HAP-1 (cell line): ENCODE measurements at regions not wholly inside any gene's neighbourhood (a gene's known extent, or its start where the extent isn't known, plus 50 kb on each side); places are given as distances from the start of the nearest gene placed in this dataset.
"Not testable (repeated sequence)": the region's sequence is repeated elsewhere in the genome, so short reads cannot be mapped to it uniquely, and the experiment has no call there.

Experiments
- DNase-seq, 2 experiments: peaks; one replicate each; pipeline ENCODE4 v3.0.0-alpha.2; 2016 to 2020; ENCODE audit warnings: low spot score in 2 of 2
- H3K27me3 ChIP-seq: fragments of 250-450 bp; sonication (Bioruptor Pico); 2 replicates; pipeline ENCODE4 v1.5.1; 2020; ENCODE audit warnings: low read depth, mild to moderate bottlenecking, moderate library complexity
- H3K36me3 ChIP-seq: fragments of 250-450 bp; sonication (Bioruptor Pico); replicated peaks from 2 replicates; pipeline ENCODE4 v1.5.1; 2020; ENCODE audit warnings: mild to moderate bottlenecking
- H3K4me1 ChIP-seq: fragments of 250-450 bp; sonication (Bioruptor Pico); 2 replicates; pipeline ENCODE4 v1.5.1; 2020; ENCODE audit warnings: mild to moderate bottlenecking
- H3K4me3 ChIP-seq: fragments of 250-450 bp; sonication (Bioruptor Pico); 2 replicates; pipeline ENCODE4 v1.5.1; 2020; ENCODE audit warnings: mild to moderate bottlenecking, moderate library complexity
- H3K9me3 ChIP-seq: fragments of 250-450 bp; sonication (Bioruptor Pico); 2 replicates; pipeline ENCODE4 v1.5.1; 2020; ENCODE audit warnings: mild to moderate bottlenecking, moderate library complexity
- in situ Hi-C: fragments of 300-500 bp; cut with MboI; formaldehyde crosslinking; loops from 3 replicates; pipeline ENCODE4 v1.14.3; 2020; ENCODE audit warnings: low sequenced_read_pairs, inconsistent platforms, mixed read lengths

- Histone ChIP-seq H3K4me1 (no peaks in the 10 kb centered on the region), H3K36me3 (no peaks in the 10 kb centered on the region), H3K27me3 (no peaks in the 10 kb centered on the region), H3K4me3 (no peak overlapping the region), H3K9me3 (no peaks in the 10 kb centered on the region)
- in situ Hi-C loops: no loop called here
- no peak for DNase-seq
These were observed 127.6 kb upstream of the DAB1 start for GRCh38 chr1:57551476-57551875.

- Histone ChIP-seq H3K27me3 (no peaks in the 10 kb centered on the region), H3K4me1 (no peaks in the 10 kb centered on the region), H3K36me3 (no peaks in the 10 kb centered on the region), H3K9me3 (no peaks in the 10 kb centered on the region), H3K4me3 (no peak overlapping the region)
- in situ Hi-C loops: no loop called here
- DNase-seq: no peak
These were observed 126.2 kb upstream of the DAB1 start for GRCh38 chr1:57550092-57550491.

DNA sequence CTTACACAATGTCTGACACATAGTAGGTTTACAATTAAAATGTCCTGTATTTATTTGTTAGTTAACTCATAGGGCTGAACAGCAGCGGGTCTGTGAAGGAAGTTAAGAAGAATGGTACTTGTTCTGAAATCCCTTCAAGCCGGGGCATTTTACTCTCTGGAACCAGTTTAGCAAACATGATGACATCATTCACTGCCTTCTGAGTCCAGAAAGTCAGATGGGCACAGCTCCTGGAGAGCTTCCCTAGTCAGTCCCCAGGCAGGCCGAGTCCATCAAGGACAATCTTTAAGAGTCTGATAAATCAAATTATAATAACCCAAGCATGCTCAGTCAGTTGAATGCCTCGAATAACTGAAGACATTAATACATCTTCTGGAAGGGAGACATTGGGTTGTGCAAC lies 125.4 kb upstream of the DAB1 start:
- H3K27me3 ChIP-seq: no peaks in the 10 kb centered on the region
- in situ Hi-C loops: no loop called here
- H3K36me3 ChIP-seq: no peaks in the 10 kb centered on the region
- no peaks in the 10 kb centered on the region for H3K4me1 ChIP-seq
- no peak overlapping the region for H3K4me3 ChIP-seq
- DNase-seq: no peak
- no peaks in the 10 kb centered on the region for H3K9me3 ChIP-seq

DNA sequence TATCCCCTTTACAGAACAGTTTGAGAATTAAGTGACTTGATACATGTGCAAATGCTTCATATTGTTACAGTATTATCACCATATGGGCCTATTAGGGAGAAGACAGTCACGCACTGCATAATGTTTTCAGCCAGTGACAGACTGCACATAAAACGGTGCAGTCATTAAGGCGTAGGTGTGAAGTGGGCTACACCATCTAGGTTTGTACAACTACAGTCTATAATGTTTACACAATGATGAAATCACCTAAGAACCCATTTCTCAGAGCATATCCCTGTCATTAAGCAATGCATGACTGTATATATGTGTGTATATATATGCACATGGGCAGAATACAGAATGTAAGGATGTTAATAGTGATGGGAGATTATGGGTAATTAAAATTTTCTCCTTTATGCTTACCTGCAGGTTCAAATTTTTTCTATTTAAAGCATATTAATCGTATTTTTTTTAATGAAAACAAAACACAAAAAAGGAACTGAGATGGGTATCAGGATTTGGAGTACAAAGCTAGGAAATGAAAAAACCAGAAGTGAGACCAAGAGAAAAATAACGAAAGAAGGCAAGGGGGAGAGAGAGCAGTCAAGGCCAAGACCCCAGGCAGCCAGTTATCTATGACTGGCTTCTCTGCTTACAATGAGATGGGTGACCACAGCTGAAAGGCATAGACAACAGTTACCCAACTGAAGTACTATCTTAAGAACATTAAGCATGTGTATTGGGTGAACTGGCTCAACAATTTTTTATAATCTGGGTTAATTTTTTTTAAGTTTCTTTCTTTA lies 122.9 kb upstream of the DAB1 start:
- no peaks in the 10 kb centered on the region for H3K9me3 ChIP-seq
- no peaks in the 10 kb centered on the region for H3K4me1 ChIP-seq
- DNase-seq: no peak
- no peaks in the 10 kb centered on the region for H3K27me3 ChIP-seq
- in situ Hi-C loops: no loop called here
- no peaks in the 10 kb centered on the region for H3K36me3 ChIP-seq
- no peak overlapping the region for H3K4me3 ChIP-seq

DNA sequence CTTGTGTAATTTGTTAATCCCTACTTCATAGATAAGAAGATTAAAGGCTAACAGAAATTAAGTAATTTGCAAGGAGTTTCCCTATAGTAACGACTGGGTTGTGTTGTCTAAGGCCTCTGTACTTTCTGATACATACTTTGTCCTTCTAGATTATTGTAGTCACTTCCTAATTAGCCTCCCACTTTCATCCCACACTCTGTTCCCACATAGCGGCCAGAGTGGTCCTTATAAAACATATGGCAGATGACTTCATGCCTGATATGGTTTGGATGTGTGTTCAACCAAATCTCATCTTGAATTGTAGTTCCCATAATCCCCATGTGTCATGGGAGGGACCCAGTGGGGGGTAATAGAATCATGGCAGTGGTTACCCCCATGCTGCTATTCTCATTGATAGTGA lies 120.5 kb upstream of the DAB1 start:
- H3K4me1 ChIP-seq: no peaks in the 10 kb centered on the region
- H3K9me3 ChIP-seq: no peaks in the 10 kb centered on the region
- H3K4me3 ChIP-seq: no peak overlapping the region
- in situ Hi-C loops: no loop called here
- H3K27me3 ChIP-seq: no peaks in the 10 kb centered on the region
- no peak for DNase-seq
- no peaks in the 10 kb centered on the region for H3K36me3 ChIP-seq

- H3K4me3 ChIP-seq: no peak overlapping the region
- H3K27me3 ChIP-seq: no peaks in the 10 kb centered on the region
- H3K36me3 ChIP-seq: no peaks in the 10 kb centered on the region
- H3K4me1 ChIP-seq: no peaks in the 10 kb centered on the region
- H3K9me3 ChIP-seq: no peaks in the 10 kb centered on the region
- no peak for DNase-seq
- in situ Hi-C loops: no loop called here
These were observed 113.0 kb upstream of the DAB1 start for GRCh38 chr1:57536749-57537423.

GRCh38 chr1:57532299-57532698 lies 108.4 kb upstream of the DAB1 start:
- Histone ChIP-seq H3K36me3 (no peaks in the 10 kb centered on the region), H3K9me3 (no peaks in the 10 kb centered on the region), H3K27me3 (no peaks in the 10 kb centered on the region), H3K4me1 (no peaks in the 10 kb centered on the region), H3K4me3 (no peak overlapping the region)
- DNase-seq: no peak
- in situ Hi-C loops: no loop called here

GRCh38 chr1:57530911-57531260 lies 107.0 kb upstream of the DAB1 start:
- H3K9me3 ChIP-seq, DNase-seq, H3K4me3 ChIP-seq, H3K27me3 ChIP-seq, in situ Hi-C loops, H3K4me1 ChIP-seq, H3K36me3 ChIP-seq: not testable (repeated sequence)

GRCh38 chr1:57530206-57530910 lies 106.5 kb upstream of the DAB1 start:
- in situ Hi-C loops: no loop called here
- Histone ChIP-seq H3K4me3 (no peak overlapping the region), H3K36me3 (no peaks in the 10 kb centered on the region), H3K27me3 (no peaks in the 10 kb centered on the region), H3K9me3 (no peaks in the 10 kb centered on the region), H3K4me1 (no peaks in the 10 kb centered on the region)
- no peak for DNase-seq

GRCh38 chr1:57522575-57522974 lies 98.7 kb upstream of the DAB1 start:
- DNase-seq: no peak
- H3K4me3 ChIP-seq: no peak overlapping the region
- H3K36me3 ChIP-seq: no peaks in the 10 kb centered on the region
- H3K27me3 ChIP-seq: no peaks in the 10 kb centered on the region
- H3K9me3 ChIP-seq: no peaks in the 10 kb centered on the region
- in situ Hi-C loops: no loop called here
- H3K4me1 ChIP-seq: no peaks in the 10 kb centered on the region

DNA sequence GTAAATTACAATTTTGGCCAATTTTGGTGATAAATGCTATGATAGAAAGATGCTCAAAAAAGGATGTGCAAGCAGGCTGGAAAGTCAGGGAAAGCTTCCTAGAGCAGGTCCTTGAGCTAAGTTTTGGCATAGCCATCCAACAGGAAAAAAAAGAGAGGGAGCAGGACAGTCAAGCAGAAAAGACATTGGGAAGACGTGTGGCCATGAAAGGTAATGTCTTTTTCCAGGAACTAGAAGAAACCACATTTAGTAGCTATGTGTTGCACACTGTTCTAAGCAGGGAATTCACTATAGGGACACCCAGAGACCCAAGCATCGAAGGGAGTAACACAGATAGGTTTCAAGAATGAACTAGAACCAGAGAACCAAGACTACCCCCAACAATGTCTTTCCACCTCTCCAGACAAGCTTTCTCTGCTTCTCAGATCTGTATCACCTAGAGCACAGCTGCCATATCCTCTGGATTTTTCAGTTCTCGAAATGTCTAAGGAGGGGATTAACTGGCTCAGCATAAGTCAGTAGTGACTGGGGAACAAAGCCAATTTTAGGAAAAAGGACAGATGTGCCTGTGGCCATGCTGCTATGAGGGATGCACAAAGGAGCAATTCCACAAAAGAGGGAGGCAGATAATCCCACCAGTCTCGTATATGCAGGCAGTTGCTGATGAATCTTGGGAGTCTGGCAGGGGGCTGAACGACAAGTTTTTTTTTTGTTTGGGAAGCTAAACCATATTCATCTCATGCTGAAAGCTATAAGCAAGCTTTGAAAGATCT lies 97.1 kb upstream of the DAB1 start:
- no peak overlapping the region for H3K4me3 ChIP-seq
- no peaks in the 10 kb centered on the region for H3K9me3 ChIP-seq
- H3K4me1 ChIP-seq: no peaks in the 10 kb centered on the region
- no peak for DNase-seq
- in situ Hi-C loops: no loop called here
- H3K27me3 ChIP-seq: no peaks in the 10 kb centered on the region
- H3K36me3 ChIP-seq: no peaks in the 10 kb centered on the region

- H3K4me3 ChIP-seq: no peak overlapping the region
- DNase-seq: no peak
- H3K4me1 ChIP-seq: no peaks in the 10 kb centered on the region
- H3K36me3 ChIP-seq: no peaks in the 10 kb centered on the region
- H3K9me3 ChIP-seq: no peaks in the 10 kb centered on the region
- no peaks in the 10 kb centered on the region for H3K27me3 ChIP-seq
- in situ Hi-C loops: no loop called here
These were observed 94.6 kb upstream of the DAB1 start for GRCh38 chr1:57518496-57518895.

DNA sequence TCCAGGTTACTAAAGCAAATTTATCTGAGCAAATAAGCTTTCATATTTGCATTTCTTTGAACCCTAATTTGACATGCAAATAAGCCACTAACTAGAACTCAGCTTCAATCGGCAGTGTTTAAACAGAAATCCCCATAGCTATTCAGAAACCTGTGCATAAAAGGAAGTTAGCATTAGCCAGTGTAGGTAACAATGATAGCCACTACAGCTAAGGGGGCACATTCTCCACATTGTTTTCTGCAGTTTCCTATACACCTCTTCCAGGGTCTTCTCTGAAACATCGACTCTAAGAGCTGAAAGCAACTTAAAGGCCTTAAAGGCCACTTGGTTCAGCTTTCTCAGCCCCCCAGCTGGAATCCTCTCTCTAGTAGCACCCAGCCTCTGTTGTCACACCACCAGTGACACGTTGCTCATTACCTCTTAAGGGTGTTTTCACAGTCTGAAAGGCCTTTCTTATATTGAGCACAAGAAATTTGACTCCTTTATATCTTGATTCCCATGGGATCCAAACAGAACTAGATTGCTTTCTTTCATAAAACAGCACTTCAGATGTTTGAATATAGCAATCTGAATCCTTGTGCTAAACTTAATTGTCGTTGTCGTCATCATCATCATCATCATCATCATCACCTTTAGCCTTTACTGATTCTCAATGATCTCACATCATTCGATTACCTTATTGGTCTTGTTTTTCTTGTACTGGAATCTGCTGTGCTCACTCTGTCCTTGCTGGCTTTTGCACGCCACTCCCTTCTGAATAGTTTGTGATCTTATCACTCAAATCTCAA lies 93.9 kb upstream of the DAB1 start:
- DNase-seq: no peak
- H3K4me3 ChIP-seq: no peak overlapping the region
- H3K36me3 ChIP-seq: no peaks in the 10 kb centered on the region
- in situ Hi-C loops: no loop called here
- H3K4me1 ChIP-seq: no peaks in the 10 kb centered on the region
- H3K27me3 ChIP-seq: no peaks in the 10 kb centered on the region
- no peaks in the 10 kb centered on the region for H3K9me3 ChIP-seq
